NCI-H1417 (cell line): ENCODE measurements at regions not wholly inside any gene's neighbourhood (a gene's known extent, or its start where the extent isn't known, plus 50 kb on each side); places are given as distances from the start of the nearest gene placed in this dataset.
"Not testable (repeated sequence)": the region's sequence is repeated elsewhere in the genome, so short reads cannot be mapped to it uniquely, and the experiment has no call there.

Source experiments
- DNase-seq, 3 experiments: peaks; one replicate each; lab custom pipeline; 2025; lab: John Stamatoyannopoulos, UW

DNA sequence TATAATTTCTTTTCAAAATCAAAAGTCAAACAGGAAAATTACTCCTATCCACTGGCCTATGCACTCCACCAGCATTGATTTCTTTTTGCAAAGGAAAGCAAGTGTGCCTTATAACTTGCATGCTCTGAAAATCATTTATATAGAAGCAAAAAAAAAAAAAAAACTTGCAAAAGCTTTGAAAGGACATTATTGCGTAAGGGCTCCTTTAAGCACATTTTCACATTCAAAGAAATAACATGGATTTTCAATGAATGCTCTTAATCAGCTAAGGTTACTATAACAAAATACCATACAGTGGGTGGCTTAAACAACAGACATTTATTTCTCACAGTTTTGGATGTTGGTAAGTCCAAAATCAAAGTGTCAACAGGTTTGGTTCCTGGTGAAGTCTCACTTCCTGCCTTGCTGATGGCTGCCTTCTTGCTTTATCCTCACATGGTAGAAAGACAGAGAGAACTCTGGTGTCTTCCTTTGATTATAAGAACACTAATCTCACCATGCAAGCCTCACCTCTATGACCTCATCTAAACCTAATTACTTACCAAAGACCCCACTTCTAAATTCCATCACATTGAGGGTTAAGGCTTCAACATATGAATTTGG, 755.2 kb upstream of the CDH10 start:
- no peak for DNase-seq

DNA sequence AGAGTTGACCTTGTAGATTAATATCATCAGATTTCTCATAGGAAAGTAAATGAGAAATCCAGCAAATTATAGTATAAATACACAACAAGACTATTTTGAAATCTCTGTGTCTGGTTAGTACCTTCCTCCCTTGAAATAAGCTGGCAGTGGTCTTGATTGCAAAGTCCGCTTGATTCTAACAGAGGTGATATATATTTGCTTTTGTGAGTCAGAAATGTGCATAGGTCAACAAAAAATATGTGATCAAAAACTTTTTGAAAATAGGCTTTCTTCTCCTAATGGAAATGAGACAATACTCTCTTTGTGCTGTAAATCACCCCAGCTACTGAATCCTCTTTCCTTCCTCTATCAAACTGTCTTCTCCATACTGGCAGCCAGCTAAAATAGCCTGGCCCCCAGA, 749.2 kb upstream of the CDH10 start:
- no peak for DNase-seq

DNA sequence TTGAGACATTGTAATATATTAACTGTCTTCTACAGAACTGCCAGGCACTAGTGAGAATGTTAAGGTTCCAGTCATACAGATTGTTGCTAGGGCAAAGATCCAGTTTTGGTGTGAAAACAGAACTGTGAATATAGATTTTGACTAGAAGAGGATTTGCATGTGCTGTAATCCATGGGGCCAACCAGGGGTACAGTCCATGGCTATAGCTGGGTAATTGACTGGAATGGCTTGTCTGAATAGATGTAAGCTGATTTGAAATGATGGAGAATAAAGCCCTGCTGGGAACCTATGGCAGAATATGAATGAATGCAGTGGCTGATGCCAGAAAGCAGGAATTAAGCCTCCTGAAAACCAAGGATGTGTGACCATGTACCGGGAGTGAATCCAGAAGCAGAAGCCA, 748.5 kb upstream of the CDH10 start:
- DNase-seq = no peak

GRCh38 chr5:25387953-25388352, 743.2 kb upstream of the CDH10 start:
- DNase-seq = no peak

- DNase-seq = no peak
Observed at GRCh38 chr5:25362799-25363198, 718.0 kb upstream of the CDH10 start.

DNA sequence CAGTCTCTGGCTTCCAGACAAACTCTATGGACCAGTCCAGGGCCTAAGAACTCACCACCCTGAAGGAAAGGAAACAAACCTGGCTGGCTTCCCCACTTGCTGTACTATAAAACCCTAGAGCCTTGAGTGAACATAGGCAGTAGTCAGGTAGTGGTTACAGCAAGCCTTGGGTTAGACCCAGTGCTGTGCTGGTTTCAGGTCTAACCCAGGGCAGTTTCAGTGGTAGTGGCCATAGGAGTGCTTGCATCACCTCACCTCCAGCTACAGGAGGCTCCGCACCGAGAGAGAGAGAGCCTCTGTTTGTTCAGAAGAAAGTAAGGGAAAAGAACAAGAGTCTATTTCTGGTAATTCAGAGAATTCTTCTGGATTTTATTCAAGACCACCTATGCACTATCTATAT, 714.1 kb upstream of the CDH10 start:
- no peak for DNase-seq

DNA sequence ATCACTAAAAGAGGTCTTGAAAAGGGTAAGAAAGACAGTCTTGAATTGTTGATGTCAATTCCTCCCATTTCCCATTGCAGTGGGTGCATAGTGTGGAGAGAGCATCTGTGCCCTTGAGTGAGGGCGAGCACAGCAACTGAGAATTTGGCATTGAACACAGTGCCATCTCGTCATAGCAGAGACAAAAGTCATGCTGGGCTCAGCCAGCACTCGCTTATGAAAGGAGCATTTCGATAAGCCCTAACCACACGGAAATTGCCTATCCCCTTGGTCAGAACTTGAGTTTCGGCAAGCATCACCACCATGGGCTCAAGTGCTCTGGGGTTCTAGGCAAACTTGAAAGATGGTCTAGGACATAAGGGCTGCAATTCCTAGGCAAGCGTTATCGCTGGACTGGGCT, 712.8 kb upstream of the CDH10 start:
- no peak for DNase-seq

DNA sequence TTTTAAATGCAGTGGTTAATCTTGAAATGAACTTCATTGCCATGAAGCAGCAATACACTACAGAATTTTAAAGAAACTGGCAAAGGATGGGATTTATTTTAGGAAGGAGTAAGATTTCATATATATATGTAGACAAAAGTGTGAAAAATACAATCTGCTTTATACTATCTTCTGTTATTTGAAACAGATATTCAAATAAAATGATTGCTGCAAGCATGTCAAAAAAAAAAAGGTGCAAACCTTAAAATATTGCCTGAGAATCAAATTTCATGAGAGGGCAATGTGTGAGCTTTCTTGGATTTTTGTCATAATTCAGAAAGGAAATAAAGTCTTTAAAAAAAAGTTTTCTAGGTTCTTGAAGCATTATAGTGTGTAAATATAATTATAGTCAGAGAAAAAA, 705.0 kb upstream of the CDH10 start:
- DNase-seq = no peak

DNA sequence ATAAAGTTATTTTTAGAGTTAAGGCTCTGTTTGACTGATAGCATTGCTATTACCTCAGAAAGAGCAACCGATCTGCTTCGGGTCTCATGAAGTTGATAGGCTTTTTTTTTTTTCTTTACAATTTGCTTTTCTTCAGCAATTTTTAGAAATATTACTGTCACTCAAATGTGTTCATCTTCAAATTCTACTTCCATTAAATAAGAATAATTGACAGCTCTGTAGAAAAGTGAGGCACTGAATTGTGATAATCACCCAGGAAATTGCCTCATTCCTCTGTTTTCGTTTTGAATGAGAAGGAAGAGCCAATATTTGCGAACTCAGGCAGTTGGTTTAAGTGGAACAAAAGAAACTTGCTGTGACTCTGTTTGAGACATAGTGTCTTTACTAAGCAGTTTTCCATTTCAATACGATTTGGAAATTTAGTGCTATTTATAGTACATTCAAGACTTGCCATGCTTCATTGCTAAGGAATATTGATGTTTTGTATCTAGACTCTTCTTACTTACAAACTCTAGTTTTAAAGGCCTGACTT, 700.5 kb upstream of the CDH10 start:
- DNase-seq = no peak

DNA sequence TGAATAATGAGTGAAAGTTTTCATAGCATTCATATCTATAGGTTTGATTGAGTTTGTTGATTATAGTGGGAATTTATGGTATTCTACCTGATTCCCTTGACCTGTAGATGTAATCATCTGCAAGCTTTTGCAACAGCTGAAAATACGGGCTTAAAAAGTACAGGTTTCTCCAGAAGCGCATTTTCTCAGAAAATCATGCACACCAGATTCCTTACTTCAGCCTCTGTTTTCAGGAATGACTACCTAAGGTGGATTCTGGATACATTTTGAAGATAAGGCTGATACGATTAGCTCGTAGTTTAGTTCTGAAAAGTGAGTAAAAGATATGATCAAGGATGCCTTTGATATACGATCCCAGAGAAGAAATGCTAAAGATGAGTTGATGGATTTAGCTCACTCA, 694.8 kb upstream of the CDH10 start:
- no peak for DNase-seq

GRCh38 chr5:25334350-25334749, 689.6 kb upstream of the CDH10 start:
- DNase-seq = no peak

GRCh38 chr5:25330721-25331120, 685.9 kb upstream of the CDH10 start:
- no peak for DNase-seq

GRCh38 chr5:25327172-25327571, 682.4 kb upstream of the CDH10 start:
- DNase-seq = no peak

- DNase-seq = no peak
Observed at GRCh38 chr5:25301836-25302235, 657.1 kb upstream of the CDH10 start.

DNA sequence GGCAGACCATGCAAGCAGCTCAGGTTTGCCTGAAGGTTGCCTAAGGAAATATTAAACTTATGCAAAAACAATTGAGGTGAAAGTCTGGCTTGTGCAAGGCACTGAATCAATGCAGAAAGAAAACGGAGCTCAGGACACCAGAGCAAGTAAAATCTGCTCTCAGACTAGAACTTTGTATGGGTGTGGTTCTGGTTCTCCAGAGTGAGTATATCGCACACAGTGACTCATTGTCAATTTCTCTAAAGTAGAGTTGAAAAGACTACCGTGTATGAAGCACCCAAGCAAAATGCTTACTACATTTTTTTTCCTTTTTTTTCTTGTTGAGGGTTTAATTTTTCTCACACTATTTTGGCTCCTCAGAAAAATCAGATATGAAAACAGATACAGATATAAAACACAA, 650.3 kb upstream of the CDH10 start:
- no peak for DNase-seq

- DNase-seq = not testable (repeated sequence)
Observed at GRCh38 chr5:25289766-25290165, 645.0 kb upstream of the CDH10 start.

- DNase-seq = peak in 1 of 3 experiments; percentile 21
Observed at GRCh38 chr5:25286319-25286718, 641.5 kb upstream of the CDH10 start.

DNA sequence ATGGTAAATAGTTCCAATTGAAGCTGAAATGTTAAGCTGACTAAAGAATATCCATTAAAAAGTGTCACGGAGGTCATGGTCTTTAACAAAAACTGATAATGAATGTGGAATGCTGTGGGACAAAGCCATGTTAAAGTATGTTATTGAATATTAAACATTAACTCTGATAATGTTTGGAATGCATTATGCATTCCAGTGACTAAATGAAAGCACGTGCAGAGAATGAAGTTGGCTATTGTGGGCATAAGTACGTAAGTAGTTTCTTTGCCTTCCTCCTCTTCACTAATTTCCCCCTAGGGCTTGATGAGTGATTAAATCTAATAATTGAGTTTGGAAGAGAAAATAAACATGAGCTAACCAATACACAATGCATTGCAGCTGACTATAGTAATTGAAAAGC, 640.4 kb upstream of the CDH10 start:
- peak in 1 of 3 experiments; percentile 14 for DNase-seq

GRCh38 chr5:25263507-25263906, 618.7 kb upstream of the CDH10 start:
- not testable (repeated sequence) for DNase-seq

- DNase-seq = no peak
Observed at GRCh38 chr5:25262221-25262620, 617.4 kb upstream of the CDH10 start.

GRCh38 chr5:25255128-25255527, 610.4 kb upstream of the CDH10 start:
- DNase-seq = peak in 1 of 3 experiments; percentile 73

DNA sequence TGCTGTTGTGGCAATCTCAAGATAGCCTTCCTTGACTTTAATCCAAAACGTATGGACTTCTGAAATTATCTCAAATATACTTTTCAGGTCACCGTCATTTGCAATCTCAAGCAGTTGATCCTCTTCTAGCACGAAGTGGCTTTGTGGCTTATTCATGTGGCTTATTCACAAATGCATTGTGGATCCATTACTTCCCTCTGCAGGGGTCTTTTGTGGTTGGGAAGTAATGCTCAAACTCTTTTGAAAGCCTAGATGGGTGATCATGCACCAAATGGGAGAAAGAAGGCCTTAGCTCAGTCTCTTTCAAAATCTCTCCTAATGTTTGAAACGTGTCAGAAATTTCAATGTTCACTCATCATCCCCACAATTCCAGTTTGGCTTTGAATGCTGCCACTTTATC, 597.2 kb upstream of the CDH10 start:
- no peak for DNase-seq

- DNase-seq = not testable (repeated sequence)
Observed at GRCh38 chr5:25238720-25239119, 593.9 kb upstream of the CDH10 start.

DNA sequence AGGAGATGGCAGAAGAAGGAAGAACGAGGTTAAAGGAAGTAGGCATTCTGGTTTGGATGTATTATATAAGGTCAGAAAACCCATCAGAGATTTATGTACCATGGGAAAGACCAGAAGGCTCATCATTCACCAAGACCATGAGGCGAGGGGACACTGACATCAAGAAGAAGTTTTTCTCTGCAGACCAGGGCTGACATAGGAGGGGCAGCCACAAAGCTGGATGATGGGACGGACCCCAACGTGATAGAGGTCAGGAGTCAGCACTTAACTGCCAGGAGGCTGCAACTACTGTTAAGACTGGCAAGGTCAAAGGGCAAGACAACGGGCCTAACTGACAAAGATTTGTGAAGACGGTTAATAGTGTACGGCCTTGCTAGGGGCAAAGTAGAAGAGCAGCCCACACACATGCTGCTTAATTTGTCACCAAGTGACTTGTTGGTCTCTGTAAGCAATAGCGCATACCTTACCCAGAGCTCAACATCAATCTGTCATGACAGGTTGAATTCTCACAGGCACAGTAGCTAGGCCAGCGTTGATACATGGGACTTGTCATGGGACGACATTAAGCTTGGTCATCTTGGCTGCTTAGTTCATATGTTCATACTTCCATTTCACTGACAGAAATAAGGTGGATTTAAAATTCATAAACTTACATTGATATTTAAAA, 579.7 kb upstream of the CDH10 start:
- no peak for DNase-seq
